NB4 (cell line): ENCODE measurements at regions not wholly inside any gene's neighbourhood (a gene's known extent, or its start where the extent isn't known, plus 50 kb on each side); places are given as distances from the start of the nearest gene placed in this dataset.

Experiments used
- MYC ChIP-seq: IDR thresholded peaks from 2 replicates; pipeline ENCODE4 v1.6.1; 2011; ENCODE audit warnings: low read depth, low read length
- POLR2A ChIP-seq: IDR thresholded peaks from 2 replicates; pipeline ENCODE4 v1.6.1; 2011; ENCODE audit warnings: mild to moderate bottlenecking; ENCODE audit not compliant: insufficient read length; ENCODE audit errors: extremely low read depth
- TF ChIP-seq, protein P1 (sequence below): IDR thresholded peaks from one replicate; pipeline ENCODE4 v1.5.1; 2012; ENCODE audit warnings: low read depth, low read length
- TF ChIP-seq, protein P2 (sequence below): IDR thresholded peaks from 2 replicates; pipeline ENCODE4 v1.6.1; 2011; ENCODE audit warnings: low read depth, low read length

GRCh38 chr21:29443411-29444010 lies 144.8 kb downstream of the BACH1 start:
- TF ChIP-seq, protein P1, sequence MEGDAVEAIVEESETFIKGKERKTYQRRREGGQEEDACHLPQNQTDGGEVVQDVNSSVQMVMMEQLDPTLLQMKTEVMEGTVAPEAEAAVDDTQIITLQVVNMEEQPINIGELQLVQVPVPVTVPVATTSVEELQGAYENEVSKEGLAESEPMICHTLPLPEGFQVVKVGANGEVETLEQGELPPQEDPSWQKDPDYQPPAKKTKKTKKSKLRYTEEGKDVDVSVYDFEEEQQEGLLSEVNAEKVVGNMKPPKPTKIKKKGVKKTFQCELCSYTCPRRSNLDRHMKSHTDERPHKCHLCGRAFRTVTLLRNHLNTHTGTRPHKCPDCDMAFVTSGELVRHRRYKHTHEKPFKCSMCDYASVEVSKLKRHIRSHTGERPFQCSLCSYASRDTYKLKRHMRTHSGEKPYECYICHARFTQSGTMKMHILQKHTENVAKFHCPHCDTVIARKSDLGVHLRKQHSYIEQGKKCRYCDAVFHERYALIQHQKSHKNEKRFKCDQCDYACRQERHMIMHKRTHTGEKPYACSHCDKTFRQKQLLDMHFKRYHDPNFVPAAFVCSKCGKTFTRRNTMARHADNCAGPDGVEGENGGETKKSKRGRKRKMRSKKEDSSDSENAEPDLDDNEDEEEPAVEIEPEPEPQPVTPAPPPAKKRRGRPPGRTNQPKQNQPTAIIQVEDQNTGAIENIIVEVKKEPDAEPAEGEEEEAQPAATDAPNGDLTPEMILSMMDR: no peak
- TF ChIP-seq, protein P2, sequence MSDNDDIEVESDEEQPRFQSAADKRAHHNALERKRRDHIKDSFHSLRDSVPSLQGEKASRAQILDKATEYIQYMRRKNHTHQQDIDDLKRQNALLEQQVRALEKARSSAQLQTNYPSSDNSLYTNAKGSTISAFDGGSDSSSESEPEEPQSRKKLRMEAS: no peak
- TF ChIP-seq POLR2A (no peak), MYC (no peak)
